ENCODE measurements at regions not wholly inside any gene's neighbourhood (a gene's known extent, or its start where the extent isn't known, plus 50 kb on each side); places are given as distances from the start of the nearest gene placed in this dataset.

- Histone ChIP-seq H3K4me3 (no peak overlapping the region), H3K4me1 (peaks cover 0 to 6% (median 0%) of the 10 kb centered on the region in 4 donors), H3K36me3 (no peaks in the 10 kb centered on the region), H3K27ac (no peak overlapping the region), H3K9me3 (no peaks in the 10 kb centered on the region), H3K27me3 (no peaks in the 10 kb centered on the region)
- ATAC-seq (no peak), DNase-seq (no peak)
- no peak for TF ChIP-seq POLR2A (IDR thresholded peaks at IDR 0.05)
- TF ChIP-seq, protein P1, sequence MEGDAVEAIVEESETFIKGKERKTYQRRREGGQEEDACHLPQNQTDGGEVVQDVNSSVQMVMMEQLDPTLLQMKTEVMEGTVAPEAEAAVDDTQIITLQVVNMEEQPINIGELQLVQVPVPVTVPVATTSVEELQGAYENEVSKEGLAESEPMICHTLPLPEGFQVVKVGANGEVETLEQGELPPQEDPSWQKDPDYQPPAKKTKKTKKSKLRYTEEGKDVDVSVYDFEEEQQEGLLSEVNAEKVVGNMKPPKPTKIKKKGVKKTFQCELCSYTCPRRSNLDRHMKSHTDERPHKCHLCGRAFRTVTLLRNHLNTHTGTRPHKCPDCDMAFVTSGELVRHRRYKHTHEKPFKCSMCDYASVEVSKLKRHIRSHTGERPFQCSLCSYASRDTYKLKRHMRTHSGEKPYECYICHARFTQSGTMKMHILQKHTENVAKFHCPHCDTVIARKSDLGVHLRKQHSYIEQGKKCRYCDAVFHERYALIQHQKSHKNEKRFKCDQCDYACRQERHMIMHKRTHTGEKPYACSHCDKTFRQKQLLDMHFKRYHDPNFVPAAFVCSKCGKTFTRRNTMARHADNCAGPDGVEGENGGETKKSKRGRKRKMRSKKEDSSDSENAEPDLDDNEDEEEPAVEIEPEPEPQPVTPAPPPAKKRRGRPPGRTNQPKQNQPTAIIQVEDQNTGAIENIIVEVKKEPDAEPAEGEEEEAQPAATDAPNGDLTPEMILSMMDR (IDR thresholded peaks at IDR 0.05): no peak
- intact Hi-C loops (cut with DNase I): no loop called here
- 56% methylated on average over 6 of the region's 6 CpGs for WGBS (ENCODE audit: insufficient coverage, low coverage, low lambda C conversion rate, missing lambda C conversion rate)
These were observed 127.6 kb downstream of the TMCO5A start for GRCh38 chr15:38061856-38062649.

- no peak overlapping the region for H3K27ac ChIP-seq
- TF ChIP-seq, protein P1 (IDR thresholded peaks at IDR 0.05): no peak
- TF ChIP-seq POLR2A (IDR thresholded peaks at IDR 0.05): no peak
- ATAC-seq: no peak
- intact Hi-C loops (cut with DNase I): no loop called here
- peaks cover 0 to 6% (median 0%) of the 10 kb centered on the region in 4 donors for H3K4me1 ChIP-seq
- no peak for DNase-seq
- H3K9me3 ChIP-seq: no peaks in the 10 kb centered on the region
- H3K27me3 ChIP-seq: no peaks in the 10 kb centered on the region
- 70% methylated on average over 7 of the region's 7 CpGs for WGBS (ENCODE audit: insufficient coverage, low coverage, low lambda C conversion rate, missing lambda C conversion rate)
- H3K4me3 ChIP-seq: no peak overlapping the region
- H3K36me3 ChIP-seq: no peaks in the 10 kb centered on the region
These were observed 128.3 kb downstream of the TMCO5A start for GRCh38 chr15:38062696-38063095.

DNA sequence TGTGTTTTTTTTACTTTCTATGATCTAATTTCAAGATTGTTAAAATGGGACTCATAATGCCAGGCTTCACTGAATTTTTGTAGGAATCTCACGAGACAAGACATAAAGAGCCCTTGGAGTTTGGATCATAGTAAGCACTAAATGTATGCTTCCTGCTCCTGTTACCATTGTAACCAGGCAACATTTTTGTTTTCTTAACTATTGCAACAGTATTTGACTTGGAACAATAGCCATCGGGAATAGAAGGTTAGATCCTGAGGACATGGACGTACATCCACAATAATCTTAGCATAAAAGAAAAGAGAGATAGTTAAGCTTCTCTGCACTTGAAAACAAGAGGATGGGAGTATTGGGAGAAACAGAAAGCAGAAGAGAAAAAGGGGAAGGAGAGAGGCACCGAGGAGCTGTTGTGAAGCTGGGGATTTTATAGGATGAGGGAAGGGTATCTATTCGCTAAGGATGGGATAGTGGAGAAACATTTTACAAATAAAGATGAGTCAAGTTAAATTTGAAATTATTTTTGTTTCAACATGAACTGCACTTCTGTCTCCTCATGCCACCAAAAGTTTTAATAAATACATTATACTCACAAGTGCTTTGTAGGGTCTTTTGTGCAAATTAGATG lies 131.4 kb downstream of the TMCO5A start:
- Histone ChIP-seq H3K27me3 (no peaks in the 10 kb centered on the region), H3K4me3 (no peak overlapping the region), H3K9me3 (no peaks in the 10 kb centered on the region), H3K27ac (no peak overlapping the region), H3K4me1 (peaks cover 0 to 6% (median 0%) of the 10 kb centered on the region in 4 donors), H3K36me3 (no peaks in the 10 kb centered on the region)
- TF ChIP-seq, protein P1 (IDR thresholded peaks at IDR 0.05): no peak
- no peak for TF ChIP-seq POLR2A (IDR thresholded peaks at IDR 0.05)
- ATAC-seq: peak in 3 of 4 donors; percentile 33 to 73 (median 44)
- intact Hi-C loops (cut with DNase I): no loop called here
- WGBS (ENCODE audit: insufficient coverage, low coverage, low lambda C conversion rate, missing lambda C conversion rate): 33% methylated on average over 5 of the region's 5 CpGs
- no peak for DNase-seq

DNA sequence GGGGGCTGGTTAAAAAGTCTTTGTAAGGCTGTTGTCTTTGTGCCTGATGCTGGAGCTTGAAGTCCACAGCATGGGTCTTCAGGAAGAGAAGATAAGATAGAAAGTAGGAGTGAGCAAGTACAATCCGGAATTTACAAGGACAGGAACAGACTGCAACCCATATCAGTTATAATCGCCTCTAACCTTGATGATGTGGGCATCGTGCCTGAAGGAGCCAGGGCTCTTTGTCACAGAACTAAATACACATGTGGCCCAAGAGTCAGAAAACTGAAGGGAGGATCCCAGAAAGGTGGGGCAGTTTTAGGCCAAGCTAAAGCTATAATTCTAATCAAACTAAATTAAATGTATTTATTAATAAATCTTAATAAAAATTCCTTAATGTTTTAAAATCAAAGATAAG lies 132.2 kb downstream of the TMCO5A start:
- peaks cover 0 to 6% (median 0%) of the 10 kb centered on the region in 4 donors for H3K4me1 ChIP-seq
- DNase-seq (no peak), ATAC-seq (no peak)
- H3K36me3 ChIP-seq: no peaks in the 10 kb centered on the region
- no peak overlapping the region for H3K27ac ChIP-seq
- TF ChIP-seq, protein P1 (IDR thresholded peaks at IDR 0.05): no peak
- TF ChIP-seq POLR2A (IDR thresholded peaks at IDR 0.05): no peak
- 45% methylated on average over 3 of the region's 3 CpGs for WGBS (ENCODE audit: insufficient coverage, low coverage, low lambda C conversion rate, missing lambda C conversion rate)
- H3K9me3 ChIP-seq: no peaks in the 10 kb centered on the region
- H3K4me3 ChIP-seq: no peak overlapping the region
- intact Hi-C loops (cut with DNase I): no loop called here
- H3K27me3 ChIP-seq: no peaks in the 10 kb centered on the region
